Skin of body (tissue), 1 donor: ENCODE measurements at regions not wholly inside any gene's neighbourhood (a gene's known extent, or its start where the extent isn't known, plus 50 kb on each side); places are given as distances from the start of the nearest gene placed in this dataset.

Experiments
- DNase-seq: peaks from one replicate; lab custom pipeline; 2025; lab: John Stamatoyannopoulos, UW

GRCh38 chr12:124431971-124432370, 135.4 kb downstream of the NCOR2 start:
- no peak for DNase-seq

- no peak for DNase-seq
Observed at GRCh38 chr12:124430491-124430890, 135.6 kb downstream of the RFLNA start.

- no peak for DNase-seq
Observed at GRCh38 chr12:124429535-124429934, 134.6 kb downstream of the RFLNA start.

GRCh38 chr12:124428792-124429281, 133.9 kb downstream of the RFLNA start:
- no peak for DNase-seq

GRCh38 chr12:124428136-124428791, 133.4 kb downstream of the RFLNA start:
- no peak for DNase-seq

GRCh38 chr12:124426594-124427555, 132.0 kb downstream of the RFLNA start:
- DNase-seq = no peak

- no peak for DNase-seq
Observed at GRCh38 chr12:124425667-124426066, 130.8 kb downstream of the RFLNA start.

GRCh38 chr12:124424516-124424905, 129.6 kb downstream of the RFLNA start:
- DNase-seq = no peak

- no peak for DNase-seq
Observed at GRCh38 chr12:124423761-124424515, 129.0 kb downstream of the RFLNA start.

- peak; percentile 91 for DNase-seq
Observed at GRCh38 chr12:124422570-124423523, 128.0 kb downstream of the RFLNA start.

- DNase-seq = no peak
Observed at GRCh38 chr12:124422142-124422569, 127.3 kb downstream of the RFLNA start.

- DNase-seq = no peak
Observed at GRCh38 chr12:124420996-124421674, 126.2 kb downstream of the RFLNA start.

GRCh38 chr12:124420041-124420995, 125.4 kb downstream of the RFLNA start:
- DNase-seq = no peak

- DNase-seq = no peak
Observed at GRCh38 chr12:124419292-124420040, 124.6 kb downstream of the RFLNA start.

- no peak for DNase-seq
Observed at GRCh38 chr12:124418791-124419190, 123.9 kb downstream of the RFLNA start.

- no peak for DNase-seq
Observed at GRCh38 chr12:124418156-124418555, 123.3 kb downstream of the RFLNA start.

GRCh38 chr12:124416516-124417395, 121.9 kb downstream of the RFLNA start:
- DNase-seq = no peak
